ENCODE measurements at regions not wholly inside any gene's neighbourhood (a gene's known extent, or its start where the extent isn't known, plus 50 kb on each side); places are given as distances from the start of the nearest gene placed in this dataset.
"Not testable (repeated sequence)": the region's sequence is repeated elsewhere in the genome, so short reads cannot be mapped to it uniquely, and the experiment has no call there.

- no peak for DNase-seq
These were observed 366.7 kb downstream of the KCNJ2 start for GRCh38 chr17:70535986-70536385.

GRCh38 chr17:70539132-70539924, 370.0 kb downstream of the KCNJ2 start:
- DNase-seq, result no peak

- DNase-seq, result no peak
These were observed 373.5 kb downstream of the KCNJ2 start for GRCh38 chr17:70542876-70543275.

- DNase-seq, result no peak
These were observed 375.0 kb downstream of the KCNJ2 start for GRCh38 chr17:70544317-70544716.

- peak; percentile 1 for DNase-seq
These were observed 383.1 kb downstream of the KCNJ2 start for GRCh38 chr17:70552230-70552981.

- no peak for DNase-seq
These were observed 383.6 kb downstream of the KCNJ2 start for GRCh38 chr17:70552982-70553334.

- DNase-seq, result no peak
These were observed 386.4 kb downstream of the KCNJ2 start for GRCh38 chr17:70555723-70556122.

- no peak for DNase-seq
These were observed 389.5 kb downstream of the KCNJ2 start for GRCh38 chr17:70558821-70559220.

GRCh38 chr17:70560471-70560870, 391.1 kb downstream of the KCNJ2 start:
- DNase-seq, result no peak

GRCh38 chr17:70562137-70562536, 392.8 kb downstream of the KCNJ2 start:
- DNase-seq, result no peak

- DNase-seq, result no peak
These were observed 394.0 kb downstream of the KCNJ2 start for GRCh38 chr17:70563281-70563820.

- DNase-seq, result no peak
These were observed 394.8 kb downstream of the KCNJ2 start for GRCh38 chr17:70564006-70564620.

GRCh38 chr17:70569128-70569527, 399.8 kb downstream of the KCNJ2 start:
- no peak for DNase-seq

- no peak for DNase-seq
These were observed 408.1 kb downstream of the KCNJ2 start for GRCh38 chr17:70577456-70577855.

- DNase-seq, result no peak
These were observed 412.1 kb downstream of the KCNJ2 start for GRCh38 chr17:70581459-70581858.

GRCh38 chr17:70582777-70583176, 413.4 kb downstream of the KCNJ2 start:
- no peak for DNase-seq

GRCh38 chr17:70584255-70584654, 414.9 kb downstream of the KCNJ2 start:
- no peak for DNase-seq

GRCh38 chr17:70588003-70588402, 418.7 kb downstream of the KCNJ2 start:
- DNase-seq, result no peak

- no peak for DNase-seq
These were observed 428.4 kb downstream of the KCNJ2 start for GRCh38 chr17:70597774-70598173.

- DNase-seq, result no peak
These were observed 429.9 kb downstream of the KCNJ2 start for GRCh38 chr17:70599198-70599597.

- DNase-seq, result not testable (repeated sequence)
These were observed 430.6 kb downstream of the KCNJ2 start for GRCh38 chr17:70599945-70600344.

- no peak for DNase-seq
These were observed 433.9 kb downstream of the KCNJ2 start for GRCh38 chr17:70603226-70603625.

- DNase-seq, result no peak
These were observed 435.5 kb downstream of the KCNJ2 start for GRCh38 chr17:70604854-70605253.

GRCh38 chr17:70606086-70606485, 436.8 kb downstream of the KCNJ2 start:
- no peak for DNase-seq

All from NCI-H1048 (cell line).